ENCODE measurements at regions not wholly inside any gene's neighbourhood (a gene's known extent, or its start where the extent isn't known, plus 50 kb on each side); places are given as distances from the start of the nearest gene placed in this dataset.

- H3K27ac ChIP-seq (ENCODE audit: low read depth, low read length) = no peak overlapping the region
- no peaks in the 10 kb centered on the region for H3K9me3 ChIP-seq (ENCODE audit: control insufficient read depth in 5 of 5, low read length in 5 of 5)
- H3K4me1 ChIP-seq (ENCODE audit: control insufficient read depth in 5 of 5, insufficient read depth in 5 of 5, low read length in 5 of 5) = peaks cover 0 to 17% (median 14%) of the 10 kb centered on the region in 5 donors
- H3K27me3 ChIP-seq (ENCODE audit: control insufficient read depth in 5 of 5, insufficient read depth in 4 of 5, low read length in 5 of 5) = no peaks in the 10 kb centered on the region
- H3K4me3 ChIP-seq (ENCODE audit: low read depth in 1 of 5, low read length in 5 of 5) = no peak overlapping the region
- no peak overlapping the region for H3K9ac ChIP-seq (ENCODE audit: low read length in 5 of 5)
- H3K36me3 ChIP-seq (ENCODE audit: control insufficient read depth in 5 of 5, insufficient read depth in 5 of 5, low read length in 5 of 5) = no peaks in the 10 kb centered on the region
Observed at GRCh38 chr13:99628442-99628841, 127.2 kb downstream of the TM9SF2 start.

DNA sequence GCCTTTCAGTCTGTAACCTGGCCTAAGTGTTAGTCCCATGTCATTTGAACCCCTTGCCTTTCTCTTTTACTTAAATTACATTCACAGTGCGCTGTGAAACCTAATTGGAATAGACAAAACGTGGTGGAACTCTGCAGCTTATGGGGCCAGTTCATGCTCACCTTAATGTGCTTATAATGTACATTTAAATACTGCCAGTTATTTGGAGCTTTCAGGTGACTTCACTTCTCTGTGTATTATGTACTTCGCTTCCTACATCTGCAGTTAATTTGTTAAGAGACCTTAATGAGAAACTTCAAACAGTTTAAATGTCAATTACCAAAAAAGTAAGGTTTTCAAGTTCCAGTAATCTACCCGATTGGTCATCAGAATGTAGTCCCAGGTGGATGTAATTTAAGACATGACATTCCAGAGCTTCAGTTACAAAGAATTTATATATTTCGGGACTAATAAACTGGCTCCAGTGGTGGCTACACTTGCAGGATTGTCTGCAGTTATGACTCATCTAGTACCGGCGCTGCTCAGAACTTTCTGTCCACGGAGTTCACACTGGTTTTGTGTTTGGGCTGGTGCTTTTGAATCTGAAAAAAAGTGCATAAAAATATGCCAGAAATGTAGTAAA lies 125.3 kb downstream of the TM9SF2 start:
- no peaks in the 10 kb centered on the region for H3K36me3 ChIP-seq (ENCODE audit: control insufficient read depth in 5 of 5, insufficient read depth in 5 of 5, low read length in 5 of 5)
- H3K9me3 ChIP-seq (ENCODE audit: control insufficient read depth in 5 of 5, low read length in 5 of 5) = no peaks in the 10 kb centered on the region
- peaks cover 0 to 17% (median 14%) of the 10 kb centered on the region in 5 donors for H3K4me1 ChIP-seq (ENCODE audit: control insufficient read depth in 5 of 5, insufficient read depth in 5 of 5, low read length in 5 of 5)
- H3K27ac ChIP-seq (ENCODE audit: low read depth, low read length) = no peak overlapping the region
- H3K9ac ChIP-seq (ENCODE audit: low read length in 5 of 5) = no peak overlapping the region
- no peak overlapping the region for H3K4me3 ChIP-seq (ENCODE audit: low read depth in 1 of 5, low read length in 5 of 5)
- H3K27me3 ChIP-seq (ENCODE audit: control insufficient read depth in 5 of 5, insufficient read depth in 4 of 5, low read length in 5 of 5) = no peaks in the 10 kb centered on the region

- no peak overlapping the region for H3K9ac ChIP-seq (ENCODE audit: low read length in 5 of 5)
- H3K4me3 ChIP-seq (ENCODE audit: low read depth in 1 of 5, low read length in 5 of 5) = no peak overlapping the region
- H3K9me3 ChIP-seq (ENCODE audit: control insufficient read depth in 5 of 5, low read length in 5 of 5) = no peaks in the 10 kb centered on the region
- no peaks in the 10 kb centered on the region for H3K27me3 ChIP-seq (ENCODE audit: control insufficient read depth in 5 of 5, insufficient read depth in 4 of 5, low read length in 5 of 5)
- no peaks in the 10 kb centered on the region for H3K36me3 ChIP-seq (ENCODE audit: control insufficient read depth in 5 of 5, insufficient read depth in 5 of 5, low read length in 5 of 5)
- no peak overlapping the region for H3K27ac ChIP-seq (ENCODE audit: low read depth, low read length)
- peaks cover 0 to 12% (median 9%) of the 10 kb centered on the region in 5 donors for H3K4me1 ChIP-seq (ENCODE audit: control insufficient read depth in 5 of 5, insufficient read depth in 5 of 5, low read length in 5 of 5)
Observed at GRCh38 chr13:99624936-99625540, 123.8 kb downstream of the TM9SF2 start.

DNA sequence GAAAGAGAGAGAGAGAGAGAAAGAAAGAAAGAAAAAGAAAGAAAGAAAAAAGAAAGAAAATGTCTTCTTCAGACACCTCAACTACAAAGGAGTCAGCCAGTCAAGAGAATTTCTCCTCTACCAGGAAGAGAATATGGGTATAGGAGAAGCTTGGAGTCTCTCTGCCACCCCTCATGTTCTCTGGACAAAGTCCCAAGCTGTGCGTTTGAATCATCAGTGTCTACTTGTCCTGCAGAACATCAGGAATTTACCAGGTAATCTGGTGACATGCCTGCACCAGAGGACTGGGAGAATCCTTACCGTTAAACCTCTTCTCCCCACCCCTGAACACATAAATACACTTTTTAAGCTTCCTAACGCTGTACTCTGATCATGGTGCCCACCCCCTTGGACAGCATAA lies 119.5 kb downstream of the TM9SF2 start:
- no peaks in the 10 kb centered on the region for H3K36me3 ChIP-seq (ENCODE audit: control insufficient read depth in 5 of 5, insufficient read depth in 5 of 5, low read length in 5 of 5)
- H3K9me3 ChIP-seq (ENCODE audit: control insufficient read depth in 5 of 5, low read length in 5 of 5) = no peaks in the 10 kb centered on the region
- no peak overlapping the region for H3K4me3 ChIP-seq (ENCODE audit: low read depth in 1 of 5, low read length in 5 of 5)
- no peak overlapping the region for H3K9ac ChIP-seq (ENCODE audit: low read length in 5 of 5)
- no peak overlapping the region for H3K27ac ChIP-seq (ENCODE audit: low read depth, low read length)
- peaks cover 0 to 14% (median 6%) of the 10 kb centered on the region in 5 donors for H3K4me1 ChIP-seq (ENCODE audit: control insufficient read depth in 5 of 5, insufficient read depth in 5 of 5, low read length in 5 of 5)
- H3K27me3 ChIP-seq (ENCODE audit: control insufficient read depth in 5 of 5, insufficient read depth in 4 of 5, low read length in 5 of 5) = no peaks in the 10 kb centered on the region

DNA sequence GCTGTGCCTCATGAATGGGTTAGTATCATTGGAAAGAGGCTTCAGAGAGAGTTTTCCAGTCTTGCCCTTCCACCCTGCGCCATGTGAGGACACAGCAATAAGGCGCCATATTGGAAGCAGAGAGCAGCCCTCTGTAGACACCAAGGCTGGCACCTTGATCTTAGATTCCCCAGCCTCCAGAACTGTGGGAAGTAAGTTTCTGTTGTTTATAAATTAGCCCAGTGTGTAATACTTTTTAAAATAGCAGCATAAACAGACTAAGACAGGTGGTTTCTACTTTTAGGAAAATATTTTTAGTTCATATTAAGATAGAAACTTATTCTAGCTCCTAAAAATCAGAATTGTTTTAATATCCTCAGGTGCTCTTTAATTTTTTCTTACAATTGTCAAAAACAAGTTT lies 117.9 kb downstream of the TM9SF2 start:
- no peaks in the 10 kb centered on the region for H3K36me3 ChIP-seq (ENCODE audit: control insufficient read depth in 5 of 5, insufficient read depth in 5 of 5, low read length in 5 of 5)
- peaks cover 0 to 14% (median 6%) of the 10 kb centered on the region in 5 donors for H3K4me1 ChIP-seq (ENCODE audit: control insufficient read depth in 5 of 5, insufficient read depth in 5 of 5, low read length in 5 of 5)
- H3K9me3 ChIP-seq (ENCODE audit: control insufficient read depth in 5 of 5, low read length in 5 of 5) = no peaks in the 10 kb centered on the region
- no peaks in the 10 kb centered on the region for H3K27me3 ChIP-seq (ENCODE audit: control insufficient read depth in 5 of 5, insufficient read depth in 4 of 5, low read length in 5 of 5)
- no peak overlapping the region for H3K27ac ChIP-seq (ENCODE audit: low read depth, low read length)
- H3K9ac ChIP-seq (ENCODE audit: low read length in 5 of 5) = no peak overlapping the region
- H3K4me3 ChIP-seq (ENCODE audit: low read depth in 1 of 5, low read length in 5 of 5) = no peak overlapping the region

DNA sequence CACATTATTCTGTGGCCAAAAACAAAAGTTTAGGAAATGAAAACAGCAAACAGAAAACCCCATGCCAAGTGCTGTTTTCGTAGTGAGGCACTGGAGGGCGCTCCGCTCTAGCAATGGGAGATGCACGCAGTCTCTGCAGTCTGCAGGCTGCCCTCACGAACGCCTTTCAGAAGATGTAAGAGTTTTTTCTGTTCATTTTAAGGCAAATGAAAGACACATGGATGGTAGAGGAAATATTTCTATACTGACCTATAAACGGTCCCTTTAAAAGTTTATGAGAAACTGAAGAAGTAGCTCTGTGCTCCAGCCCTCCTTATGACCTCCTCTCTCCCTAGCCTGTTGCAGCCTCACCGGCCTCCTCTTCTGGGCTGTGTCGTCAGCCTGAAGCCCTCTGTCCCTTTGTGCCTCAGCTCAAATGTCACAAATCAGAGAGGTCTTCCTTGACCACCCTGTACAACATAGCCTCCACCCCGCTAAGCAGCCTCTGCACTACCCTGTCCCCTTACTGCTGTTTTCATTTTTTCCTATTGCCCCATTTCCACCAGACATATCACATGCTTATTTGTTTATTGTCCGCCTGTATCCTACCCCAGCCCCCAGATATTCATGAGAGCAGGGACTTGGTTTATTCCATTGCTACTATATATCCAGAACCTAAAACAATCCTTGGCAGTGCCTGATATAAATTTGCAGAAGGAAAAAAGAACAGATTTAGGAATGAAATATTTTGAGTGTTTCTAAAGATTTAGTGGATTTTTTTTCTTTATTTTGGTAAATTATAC lies 116.4 kb downstream of the TM9SF2 start:
- Histone ChIP-seq H3K9ac (ENCODE audit: low read length in 5 of 5) (no peak overlapping the region), H3K27ac (ENCODE audit: low read depth, low read length) (no peak overlapping the region), H3K27me3 (ENCODE audit: control insufficient read depth in 5 of 5, insufficient read depth in 4 of 5, low read length in 5 of 5) (no peaks in the 10 kb centered on the region), H3K4me3 (ENCODE audit: low read depth in 1 of 5, low read length in 5 of 5) (no peak overlapping the region), H3K36me3 (ENCODE audit: control insufficient read depth in 5 of 5, insufficient read depth in 5 of 5, low read length in 5 of 5) (no peaks in the 10 kb centered on the region), H3K9me3 (ENCODE audit: control insufficient read depth in 5 of 5, low read length in 5 of 5) (no peaks in the 10 kb centered on the region), H3K4me1 (ENCODE audit: control insufficient read depth in 5 of 5, insufficient read depth in 5 of 5, low read length in 5 of 5) (peaks cover 0 to 14% (median 6%) of the 10 kb centered on the region in 5 donors)

DNA sequence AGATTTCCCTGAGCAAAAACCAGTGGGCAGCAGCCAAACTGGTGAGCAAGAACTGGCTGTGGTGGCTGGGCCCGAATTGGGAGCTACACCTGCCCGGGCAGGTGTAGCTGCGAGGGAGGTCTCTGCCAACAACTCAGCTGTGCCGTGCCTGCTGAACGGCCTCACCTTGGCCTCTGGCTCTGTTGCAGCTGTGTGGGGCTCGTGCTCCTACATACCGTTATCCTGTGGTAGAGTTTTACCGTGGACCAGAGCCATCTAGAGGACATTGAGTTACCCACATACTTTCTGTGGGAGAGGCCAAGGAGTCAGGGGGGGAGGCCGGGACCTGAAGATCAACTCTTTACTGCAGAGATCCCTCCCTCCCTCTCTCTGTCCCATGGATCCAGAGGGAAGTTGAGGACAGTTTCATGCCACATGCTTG lies 113.2 kb downstream of the TM9SF2 start:
- H3K9ac ChIP-seq (ENCODE audit: low read length in 5 of 5) = no peak overlapping the region
- H3K27me3 ChIP-seq (ENCODE audit: control insufficient read depth in 5 of 5, insufficient read depth in 4 of 5, low read length in 5 of 5) = no peaks in the 10 kb centered on the region

More for the DNA sequence above, 113.2 kb downstream of the TM9SF2 start:
- Histone ChIP-seq H3K4me1 (ENCODE audit: control insufficient read depth in 5 of 5, insufficient read depth in 5 of 5, low read length in 5 of 5) (peaks cover 0 to 9% (median under 1%) of the 10 kb centered on the region in 5 donors), H3K4me3 (ENCODE audit: low read depth in 1 of 5, low read length in 5 of 5) (no peak overlapping the region), H3K27ac (ENCODE audit: low read depth, low read length) (no peak overlapping the region), H3K36me3 (ENCODE audit: control insufficient read depth in 5 of 5, insufficient read depth in 5 of 5, low read length in 5 of 5) (no peaks in the 10 kb centered on the region), H3K9me3 (ENCODE audit: control insufficient read depth in 5 of 5, low read length in 5 of 5) (no peaks in the 10 kb centered on the region)
